Hindlimb muscle (tissue), 1 donor: ENCODE measurements at regions not wholly inside any gene's neighbourhood (a gene's known extent, or its start where the extent isn't known, plus 50 kb on each side); places are given as distances from the start of the nearest gene placed in this dataset.

Source experiments
- DNase-seq: peaks from one replicate; pipeline ENCODE4 v3.0.0-alpha.2; 2013

- DNase-seq, result no peak
Measured at GRCh38 chr12:92029902-92030586, 115.6 kb downstream of the BTG1 start.

DNA sequence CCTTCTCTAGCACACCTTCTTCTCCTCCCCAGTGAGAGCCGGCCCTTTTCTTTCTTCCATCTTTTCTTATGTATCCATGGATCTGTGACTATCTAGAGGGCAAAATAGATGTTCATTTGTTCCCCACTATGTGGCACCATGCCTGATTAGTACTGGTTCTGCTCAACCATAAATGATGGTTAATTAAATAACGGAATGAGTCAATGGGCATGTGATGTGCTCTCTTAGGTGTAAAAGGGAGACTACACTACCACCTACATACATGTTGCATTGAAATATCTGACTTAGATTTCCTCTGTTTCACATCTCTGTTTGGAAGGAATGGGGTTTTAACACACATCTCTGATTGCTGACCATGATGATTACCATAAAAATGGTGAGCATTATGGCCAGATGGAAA is 116.5 kb downstream of the BTG1 start:
- DNase-seq, result no peak

GRCh38 chr12:92028441-92028709 is 117.3 kb downstream of the BTG1 start:
- DNase-seq, result no peak

DNA sequence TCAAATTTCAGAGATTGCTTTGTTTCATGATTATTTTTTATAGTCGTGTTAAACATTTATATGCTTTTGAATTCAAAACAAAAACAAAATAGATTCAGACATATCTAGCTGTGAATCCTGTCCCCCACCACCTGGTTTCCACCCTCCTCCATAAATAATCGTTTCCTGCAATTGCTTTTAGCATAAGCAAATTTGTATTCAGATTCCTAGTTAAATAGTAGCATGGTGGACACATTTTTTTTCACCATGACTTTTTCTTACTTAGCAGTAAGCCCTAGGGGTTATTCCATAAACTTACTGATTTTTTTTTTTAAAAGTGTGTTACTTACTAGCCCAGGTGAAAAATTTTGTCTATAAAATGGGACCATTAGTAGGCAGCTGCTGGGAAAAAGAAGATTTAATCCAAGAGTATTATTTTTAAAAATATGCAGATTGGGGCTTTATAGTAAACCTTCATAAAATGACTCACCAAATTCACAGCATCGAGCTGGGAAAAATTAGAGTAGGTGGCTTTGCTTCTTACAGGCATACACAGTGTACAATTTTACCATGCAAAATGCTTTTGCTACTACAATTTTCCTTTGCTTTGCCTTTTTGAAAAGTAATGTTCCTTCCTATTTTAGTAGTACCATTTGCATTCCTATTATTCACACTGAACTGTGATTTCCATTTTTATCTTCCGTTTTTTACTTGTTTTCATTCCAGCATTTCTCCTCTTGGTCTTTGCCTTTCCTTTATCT is 117.8 kb downstream of the BTG1 start:
- DNase-seq, result no peak

DNA sequence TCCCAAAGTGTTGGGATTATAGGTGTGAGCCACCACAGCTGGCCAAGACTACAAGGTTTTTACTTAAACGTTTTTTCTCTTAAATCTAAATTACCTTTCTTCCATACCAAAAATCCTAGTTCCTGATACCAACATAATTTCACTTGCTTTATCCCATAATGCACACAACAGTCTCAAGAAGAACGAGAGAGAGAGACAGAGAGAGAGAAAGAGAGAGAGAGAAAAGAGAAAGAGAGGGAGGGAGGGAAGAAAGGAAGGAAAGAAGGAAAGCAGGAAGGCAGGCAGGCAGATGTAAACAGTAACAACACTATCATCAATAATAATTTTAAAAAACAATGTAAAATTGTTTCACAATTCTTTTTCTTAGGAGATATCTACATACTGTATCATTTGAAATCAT is 118.4 kb downstream of the BTG1 start:
- DNase-seq, result no peak

- no peak for DNase-seq
Measured at GRCh38 chr12:92025462-92026207, 120.0 kb downstream of the BTG1 start.

DNA sequence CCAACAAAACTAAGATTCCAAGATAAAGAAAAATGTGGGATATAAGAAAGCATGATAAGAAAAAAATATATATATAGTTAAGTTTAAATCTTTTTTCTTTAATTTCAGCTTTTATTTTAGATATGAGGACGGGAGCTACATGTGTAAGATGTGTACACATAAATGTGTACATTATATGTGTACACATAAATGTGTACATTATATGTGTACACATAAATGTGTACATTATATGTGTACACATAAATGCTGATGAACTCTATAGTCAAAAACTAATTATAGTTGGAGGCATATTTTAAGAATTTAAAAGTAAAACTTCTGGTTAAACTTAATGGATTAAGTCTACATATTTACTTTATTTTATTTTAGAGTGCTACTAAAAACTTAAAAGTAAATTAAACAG is 123.6 kb downstream of the BTG1 start:
- DNase-seq, result no peak

GRCh38 chr12:92021666-92022035 is 124.0 kb downstream of the BTG1 start:
- no peak for DNase-seq

GRCh38 chr12:92020983-92021665 is 124.5 kb downstream of the BTG1 start:
- DNase-seq, result no peak

DNA sequence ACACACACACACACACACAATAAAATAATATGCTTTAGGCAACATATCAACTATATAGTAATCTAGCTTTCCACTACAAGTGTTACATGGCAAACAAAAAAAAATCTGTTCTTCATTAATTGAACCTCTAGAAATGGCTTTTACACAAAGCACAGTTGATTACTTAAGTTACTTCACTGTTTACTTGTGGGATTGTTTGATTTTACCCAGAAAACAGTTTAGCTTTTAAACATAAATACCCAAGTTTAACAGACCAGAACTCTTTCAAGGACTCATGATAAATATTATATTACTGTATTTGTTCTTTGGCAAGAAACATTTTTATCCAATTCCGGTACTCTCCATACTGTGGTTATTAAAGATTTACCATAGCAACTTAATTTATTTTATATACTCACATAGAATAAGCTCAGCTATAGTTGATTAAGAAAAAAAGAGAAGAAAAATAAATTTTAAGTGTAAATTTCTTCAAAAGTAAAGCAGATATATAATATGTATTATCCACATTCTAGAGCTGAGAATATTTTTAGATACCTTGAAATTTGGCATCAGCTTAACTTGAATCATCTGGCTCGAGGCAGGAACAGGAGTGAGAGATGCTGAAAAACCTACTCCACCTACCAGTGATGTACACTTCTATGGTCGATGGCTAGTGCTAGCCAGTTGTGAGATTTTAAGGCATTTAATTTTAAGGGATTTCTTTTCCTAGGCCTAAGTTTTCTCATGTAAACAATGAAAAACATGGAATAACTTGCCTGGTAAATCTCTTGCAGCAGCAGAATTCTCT is 126.0 kb downstream of the BTG1 start:
- DNase-seq, result no peak

DNA sequence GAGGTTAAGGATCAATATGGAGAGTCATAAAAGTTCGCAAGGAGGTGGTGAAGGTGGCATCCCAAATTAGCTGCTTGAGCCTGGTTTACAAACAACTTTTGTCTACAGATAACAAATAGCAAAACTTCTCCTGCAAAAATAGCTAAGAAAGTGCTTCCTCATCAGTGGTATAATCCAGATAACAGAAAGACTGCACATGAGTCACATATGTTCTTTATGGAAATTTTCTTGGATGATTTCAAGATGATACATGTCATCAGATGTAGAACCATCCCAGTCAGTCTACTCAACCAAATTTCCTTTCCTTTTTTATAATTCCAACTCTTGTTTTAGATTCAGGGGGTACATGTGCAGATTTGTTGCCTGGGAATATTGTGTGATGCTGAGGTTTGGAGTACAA is 133.0 kb downstream of the BTG1 start:
- DNase-seq, result no peak

- DNase-seq, result no peak
Measured at GRCh38 chr12:92010853-92011701, 134.6 kb downstream of the BTG1 start.

DNA sequence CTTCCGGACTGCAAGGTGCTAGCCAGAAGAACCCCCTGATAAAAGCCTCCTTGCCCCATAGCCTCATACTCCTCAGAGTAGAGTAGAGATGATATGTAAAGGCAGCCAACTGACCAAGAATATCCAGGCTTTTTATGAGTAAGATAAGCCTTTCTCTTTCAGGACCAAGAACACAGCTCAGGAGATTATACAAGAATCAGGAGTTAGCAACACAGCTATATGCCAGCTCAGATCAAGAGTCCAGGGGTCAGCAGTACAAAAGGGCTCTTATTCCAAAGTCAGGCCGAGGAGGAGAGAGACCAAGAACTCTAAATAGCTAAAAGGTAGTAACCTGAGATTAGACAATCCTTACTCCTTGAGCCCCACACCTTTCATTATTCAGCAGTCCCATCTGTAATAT is 135.3 kb downstream of the BTG1 start:
- no peak for DNase-seq

DNA sequence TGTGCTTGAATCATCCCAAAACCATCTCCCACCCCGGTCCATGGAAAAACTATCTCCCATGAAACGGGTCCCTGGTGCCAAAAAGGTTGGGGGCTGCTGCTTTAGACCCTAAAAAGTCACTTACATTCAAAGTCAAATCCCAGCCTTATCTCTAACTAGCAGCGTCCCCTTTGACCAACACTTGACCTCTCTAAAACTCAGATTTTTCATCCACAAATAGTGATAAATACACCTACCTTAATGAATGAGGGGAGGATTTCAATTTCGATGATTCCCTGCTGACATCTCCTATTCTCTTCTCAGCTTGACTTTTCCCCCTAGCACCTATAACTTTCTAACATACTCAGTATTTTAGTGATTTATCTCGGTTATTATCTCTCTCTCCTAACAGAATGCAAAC is 137.3 kb downstream of the BTG1 start:
- DNase-seq, result no peak

DNA sequence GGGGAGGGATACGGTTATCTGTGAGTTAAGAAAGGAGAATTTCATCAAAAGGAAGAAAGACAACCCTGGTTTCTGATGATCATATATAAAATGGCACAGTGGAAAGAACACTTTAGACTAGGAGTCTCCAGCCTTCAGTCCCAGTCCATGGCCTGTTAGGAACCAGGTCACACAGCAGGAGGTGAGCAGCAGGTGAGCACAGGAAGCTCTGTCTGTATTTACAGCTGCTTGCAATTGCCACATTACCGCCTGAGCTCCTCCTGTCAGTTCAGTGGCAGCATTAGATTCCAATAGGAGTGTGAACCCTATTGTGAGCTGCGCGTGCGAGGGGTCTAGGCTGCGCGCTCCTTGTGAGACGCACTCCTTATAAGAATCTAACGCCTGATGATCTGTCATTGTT is 137.9 kb downstream of the BTG1 start:
- no peak for DNase-seq

DNA sequence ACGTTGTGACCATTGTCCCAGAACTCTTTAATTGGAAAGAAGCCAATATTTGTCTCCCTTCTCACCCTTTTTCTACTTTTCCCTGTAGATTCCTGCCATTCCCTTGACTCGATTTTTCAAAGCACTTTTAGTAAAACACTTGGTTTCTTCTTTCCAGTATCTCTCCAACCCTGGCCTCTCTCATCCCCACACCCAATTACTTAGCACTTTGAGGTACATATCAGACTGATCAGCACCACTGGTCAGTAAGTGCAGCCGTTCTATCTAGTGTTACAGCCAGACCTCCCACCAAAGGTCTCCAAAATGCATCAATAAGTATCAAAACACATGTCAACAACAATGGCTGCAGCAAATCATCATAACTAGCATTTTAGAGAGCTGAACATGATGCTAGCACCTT is 141.9 kb downstream of the BTG1 start:
- DNase-seq, result no peak

DNA sequence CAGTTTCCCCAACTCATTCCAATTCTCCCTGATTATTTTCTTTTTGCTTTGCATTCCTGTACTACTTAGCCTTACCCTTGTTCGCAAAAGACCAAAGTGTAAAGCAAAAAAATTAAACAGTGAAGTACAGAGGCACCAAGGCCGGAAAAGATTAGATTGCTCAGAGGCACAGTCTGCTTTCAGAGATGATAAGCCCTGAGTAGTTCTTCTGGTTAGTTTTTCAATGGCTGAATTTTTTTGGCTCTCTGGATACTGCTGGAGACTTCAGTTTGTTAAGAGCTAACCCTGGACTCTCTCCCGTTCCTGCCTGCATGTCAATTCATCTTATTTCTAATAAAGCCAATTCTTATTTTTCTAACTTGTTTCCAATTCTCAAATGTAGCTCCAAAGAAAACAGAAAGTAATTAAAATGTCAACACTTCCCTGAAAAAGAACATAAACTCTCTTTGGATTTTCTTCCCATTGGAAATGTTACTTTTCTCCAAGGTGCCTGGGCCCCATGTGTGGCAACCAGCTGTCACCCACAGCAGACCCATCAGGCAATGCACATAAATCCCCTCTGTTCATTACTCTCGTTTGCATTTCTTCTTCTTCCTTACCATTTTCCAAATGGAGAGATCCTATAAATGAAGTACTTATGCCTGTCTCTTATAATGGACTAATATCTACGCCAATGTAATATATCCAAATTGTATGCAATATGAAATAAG is 142.8 kb downstream of the BTG1 start:
- DNase-seq, result no peak

GRCh38 chr12:92002195-92002649 is 143.4 kb downstream of the BTG1 start:
- no peak for DNase-seq

GRCh38 chr12:92000597-92000996 is 145.0 kb downstream of the BTG1 start:
- DNase-seq, result no peak

DNA sequence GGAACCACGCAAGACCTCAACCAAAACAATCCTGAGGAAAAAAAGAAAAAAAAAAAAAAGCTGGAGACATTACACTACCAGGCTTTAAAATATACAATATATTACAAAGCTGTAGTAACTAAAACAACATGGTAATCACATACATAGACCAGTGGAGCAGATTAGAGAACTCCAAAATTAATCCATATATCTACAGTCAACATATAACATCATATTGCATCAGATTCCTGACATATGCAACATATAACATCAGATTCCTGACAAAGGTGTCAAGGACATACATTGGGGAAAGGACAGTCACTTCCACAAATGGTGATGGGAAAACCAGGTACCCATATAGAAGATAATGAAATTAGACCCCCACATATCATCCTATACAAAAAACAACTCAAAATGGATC is 145.8 kb downstream of the BTG1 start:
- no peak for DNase-seq

GRCh38 chr12:91998316-91998715 is 147.3 kb downstream of the BTG1 start:
- DNase-seq, result no peak
